OCI-LY1 (cell line): ENCODE measurements at regions not wholly inside any gene's neighbourhood (a gene's known extent, or its start where the extent isn't known, plus 50 kb on each side); places are given as distances from the start of the nearest gene placed in this dataset.

Experiments used
- H2AFZ ChIP-seq: fragments of 200-600 bp; sonication (generic), shearing (Covaris generic); 2 replicates; pipeline ENCODE4 v1.6.0; 2014; ENCODE audit warnings: antibody characterized with exemption, mild to moderate bottlenecking, low read length
- H3F3A ChIP-seq: fragments of 200-600 bp; sonication (generic), shearing (Covaris generic); 2 replicates; pipeline ENCODE4 v1.6.0; 2014; ENCODE audit warnings: mild to moderate bottlenecking, antibody characterized with exemption, low read length, moderate library complexity; ENCODE audit not compliant: insufficient read depth
- H3K27ac ChIP-seq: fragments of 200-600 bp; sonication (generic); 2 replicates; pipeline ENCODE4 v1.5.1; 2014; ENCODE audit warnings: low read length, mixed run types, mild to moderate bottlenecking, low read depth; ENCODE audit not compliant: poor library complexity, severe bottlenecking
- H3K27me3 ChIP-seq: fragments of 200-600 bp; sonication (generic); 2 replicates; pipeline ENCODE4 v1.6.0; 2014; ENCODE audit warnings: antibody characterized with exemption, mild to moderate bottlenecking, low read length, moderate library complexity; ENCODE audit not compliant: insufficient read depth
- H3K36me3 ChIP-seq: fragments of 200-600 bp; sonication (generic); 2 replicates; pipeline ENCODE4 v1.6.1; 2014; ENCODE audit warnings: mild to moderate bottlenecking, antibody characterized with exemption, low read length, moderate library complexity, mixed read lengths; ENCODE audit not compliant: insufficient read depth
- H3K4me1 ChIP-seq: fragments of 200-600 bp; sonication (generic); 2 replicates; pipeline ENCODE4 v1.5.1; 2014; ENCODE audit warnings: mild to moderate bottlenecking, low read length, moderate library complexity; ENCODE audit not compliant: insufficient read depth, severe bottlenecking
- H3K4me2 ChIP-seq: fragments of 200-600 bp; sonication (generic), shearing (Covaris generic); 2 replicates; pipeline ENCODE4 v1.6.1; 2014; ENCODE audit warnings: low read length
- H3K4me3 ChIP-seq: fragments of 200-600 bp; sonication (generic); 2 replicates; pipeline ENCODE4 v1.5.1; 2014; ENCODE audit warnings: low read length, low read depth, mild to moderate bottlenecking, mixed read lengths; ENCODE audit not compliant: poor library complexity, severe bottlenecking
- H3K79me2 ChIP-seq: fragments of 200-600 bp; shearing (Covaris generic); 2 replicates; pipeline ENCODE4 v1.6.1; 2016; ENCODE audit warnings: mixed run types, low read length, mixed read lengths; ENCODE audit not compliant: insufficient read depth
- H3K9ac ChIP-seq: fragments of 200-600 bp; sonication (generic), shearing (Covaris generic); 2 replicates; pipeline ENCODE4 v1.6.1; 2014; ENCODE audit warnings: mild to moderate bottlenecking, low read length, mixed read lengths
- H3K9me2 ChIP-seq: fragments of 200-600 bp; sonication (generic), shearing (Covaris generic); 2 replicates; pipeline ENCODE4 v1.6.1; 2014; ENCODE audit warnings: low read depth, mild to moderate bottlenecking, low read length, mixed read lengths
- H3K9me3 ChIP-seq: fragments of 200-600 bp; shearing (Covaris generic); 2 replicates; pipeline ENCODE4 v1.6.1; 2014; ENCODE audit warnings: low read length, mixed read lengths
- H4K20me1 ChIP-seq: fragments of 200-600 bp; sonication (generic), shearing (Covaris generic); 2 replicates; pipeline ENCODE4 v1.6.0; 2016; ENCODE audit warnings: mild to moderate bottlenecking, low read length; ENCODE audit not compliant: insufficient read depth
- EZH2 ChIP-seq: fragments of 200-600 bp; sonication (generic), shearing (Covaris generic); IDR thresholded peaks from 2 replicates; pipeline ENCODE4 v1.8.0; 2017; ENCODE audit warnings: borderline replicate concordance, mixed run types, mild to moderate bottlenecking, antibody characterized with exemption, low read length, moderate library complexity, mixed read lengths
- TF ChIP-seq, protein P1 (sequence below): fragments of 200-600 bp; sonication (generic), shearing (Covaris generic); IDR thresholded peaks from 2 replicates; pipeline ENCODE4 v1.5.1; 2017; ENCODE audit warnings: mild to moderate bottlenecking, antibody characterized with exemption, low read length, moderate library complexity, mixed read lengths

DNA sequence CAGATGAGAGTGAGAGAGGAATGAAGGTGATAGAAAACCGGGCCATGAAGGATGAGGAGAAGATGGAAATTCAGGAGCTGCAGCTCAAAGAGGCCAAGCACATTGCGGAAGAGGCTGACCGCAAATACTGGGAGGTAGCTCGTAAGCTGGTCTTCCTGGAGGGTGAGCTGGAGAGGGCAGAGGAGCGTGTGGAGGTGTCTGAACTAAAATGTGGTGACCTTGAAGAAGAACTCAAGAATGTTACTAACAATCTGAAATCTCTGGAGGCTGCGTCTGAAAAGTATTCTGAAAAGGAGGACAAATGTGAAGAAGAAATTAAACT is 88.9 kb downstream of the EOMES start:
- Histone ChIP-seq H3K4me2 (peak overlapping the region; percentile 59), H3K27ac (no peak overlapping the region), H2AFZ (no peak overlapping the region)

GRCh38 chr3:27632431-27633223 is 89.5 kb downstream of the EOMES start:
- H3K27me3 ChIP-seq = no peaks in the 10 kb centered on the region
- H3F3A ChIP-seq = no peaks in the 10 kb centered on the region
- H3K4me1 ChIP-seq = peaks cover 6% of the 10 kb centered on the region
- H3K4me3 ChIP-seq = peak overlapping the region; percentile 51
- peak overlapping the region; percentile 60 for H3K4me2 ChIP-seq
- H3K79me2 ChIP-seq = no peaks in the 10 kb centered on the region
- H4K20me1 ChIP-seq = no peaks in the 10 kb centered on the region
- H2AFZ ChIP-seq = no peak overlapping the region
- H3K36me3 ChIP-seq = no peaks in the 10 kb centered on the region
- H3K9ac ChIP-seq = no peak overlapping the region; the same call in 1 of the 2 replicates
- TF ChIP-seq, protein P1, sequence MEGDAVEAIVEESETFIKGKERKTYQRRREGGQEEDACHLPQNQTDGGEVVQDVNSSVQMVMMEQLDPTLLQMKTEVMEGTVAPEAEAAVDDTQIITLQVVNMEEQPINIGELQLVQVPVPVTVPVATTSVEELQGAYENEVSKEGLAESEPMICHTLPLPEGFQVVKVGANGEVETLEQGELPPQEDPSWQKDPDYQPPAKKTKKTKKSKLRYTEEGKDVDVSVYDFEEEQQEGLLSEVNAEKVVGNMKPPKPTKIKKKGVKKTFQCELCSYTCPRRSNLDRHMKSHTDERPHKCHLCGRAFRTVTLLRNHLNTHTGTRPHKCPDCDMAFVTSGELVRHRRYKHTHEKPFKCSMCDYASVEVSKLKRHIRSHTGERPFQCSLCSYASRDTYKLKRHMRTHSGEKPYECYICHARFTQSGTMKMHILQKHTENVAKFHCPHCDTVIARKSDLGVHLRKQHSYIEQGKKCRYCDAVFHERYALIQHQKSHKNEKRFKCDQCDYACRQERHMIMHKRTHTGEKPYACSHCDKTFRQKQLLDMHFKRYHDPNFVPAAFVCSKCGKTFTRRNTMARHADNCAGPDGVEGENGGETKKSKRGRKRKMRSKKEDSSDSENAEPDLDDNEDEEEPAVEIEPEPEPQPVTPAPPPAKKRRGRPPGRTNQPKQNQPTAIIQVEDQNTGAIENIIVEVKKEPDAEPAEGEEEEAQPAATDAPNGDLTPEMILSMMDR = no peak
- no peak for TF ChIP-seq EZH2
- no peaks in the 10 kb centered on the region for H3K9me3 ChIP-seq
- H3K27ac ChIP-seq = no peak overlapping the region
- H3K9me2 ChIP-seq = no peaks in the 10 kb centered on the region

More for the DNA sequence above, 88.9 kb downstream of the EOMES start:
- Histone ChIP-seq H3K36me3 (no peaks in the 10 kb centered on the region), H3K27me3 (no peaks in the 10 kb centered on the region), H3K9ac (no peak overlapping the region; the same call in 1 of the 2 replicates), H3K4me3 (peak overlapping the region; percentile 51), H4K20me1 (no peaks in the 10 kb centered on the region), H3K4me1 (peaks cover 6% of the 10 kb centered on the region), H3F3A (no peaks in the 10 kb centered on the region), H3K79me2 (no peaks in the 10 kb centered on the region), H3K9me3 (no peaks in the 10 kb centered on the region), H3K9me2 (no peaks in the 10 kb centered on the region)
- TF ChIP-seq, protein P1 = no peak
- no peak for TF ChIP-seq EZH2

GRCh38 chr3:27630885-27631284 is 91.2 kb downstream of the EOMES start:
- no peak overlapping the region for H3K9ac ChIP-seq
- no peaks in the 10 kb centered on the region for H3K9me3 ChIP-seq
- no peaks in the 10 kb centered on the region for H3K36me3 ChIP-seq
- H4K20me1 ChIP-seq = no peaks in the 10 kb centered on the region
- H3K79me2 ChIP-seq = no peaks in the 10 kb centered on the region
- H3K9me2 ChIP-seq = no peaks in the 10 kb centered on the region
- no peak overlapping the region for H3K4me3 ChIP-seq
- no peaks in the 10 kb centered on the region for H3K27me3 ChIP-seq
- TF ChIP-seq, protein P1 = no peak
- TF ChIP-seq EZH2 = no peak
- H2AFZ ChIP-seq = no peak overlapping the region
- no peaks in the 10 kb centered on the region for H3F3A ChIP-seq
- H3K4me1 ChIP-seq = peaks cover 6% of the 10 kb centered on the region
- H3K27ac ChIP-seq = no peak overlapping the region
- no peak overlapping the region for H3K4me2 ChIP-seq
